Peyer's patch (tissue), 4 donors: ENCODE measurements at regions not wholly inside any gene's neighbourhood (a gene's known extent, or its start where the extent isn't known, plus 50 kb on each side); places are given as distances from the start of the nearest gene placed in this dataset.

Source experiments
- POLR2A ChIP-seq, 2 donors: fragments of 450-650 bp; IDR thresholded peaks; one replicate each; pipeline ENCODE4 v1.5.1; 2017; ENCODE audit warnings: antibody characterized with exemption in 2 of 2, mild to moderate bottlenecking in 2 of 2, moderate library complexity in 2 of 2
- TF ChIP-seq, protein P1 (sequence below), 6 experiments: fragments of 450-650 bp in 4 of 6; fragments of 200-600 bp in 2 of 6; sonication (generic) in 1 of 6; IDR thresholded peaks; one replicate each; pipeline ENCODE4 v1.5.1; 2017 to 2019; ENCODE audit warnings: antibody characterized with exemption in 6 of 6, mild to moderate bottlenecking in 3 of 6, moderate library complexity in 1 of 6

DNA sequence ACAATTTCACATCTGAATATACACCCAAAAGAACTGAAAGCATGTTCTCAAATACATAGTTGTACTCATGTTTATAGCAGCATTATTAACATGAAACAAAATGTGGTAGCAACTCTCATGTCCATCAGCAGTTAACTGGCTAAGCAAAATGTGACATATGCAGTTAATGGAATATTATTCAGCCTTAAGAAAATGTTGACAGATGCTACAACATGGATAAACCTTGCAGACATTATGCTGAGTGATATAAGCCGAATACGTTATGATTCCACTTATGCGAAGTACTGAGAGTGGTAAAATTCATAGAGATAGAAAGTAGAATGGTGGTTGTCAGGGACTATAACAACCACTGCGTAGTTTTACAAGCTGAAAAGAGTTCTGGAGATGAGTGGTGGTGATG, 1469.0 kb upstream of the ACO1 start:
- TF ChIP-seq, protein P1, sequence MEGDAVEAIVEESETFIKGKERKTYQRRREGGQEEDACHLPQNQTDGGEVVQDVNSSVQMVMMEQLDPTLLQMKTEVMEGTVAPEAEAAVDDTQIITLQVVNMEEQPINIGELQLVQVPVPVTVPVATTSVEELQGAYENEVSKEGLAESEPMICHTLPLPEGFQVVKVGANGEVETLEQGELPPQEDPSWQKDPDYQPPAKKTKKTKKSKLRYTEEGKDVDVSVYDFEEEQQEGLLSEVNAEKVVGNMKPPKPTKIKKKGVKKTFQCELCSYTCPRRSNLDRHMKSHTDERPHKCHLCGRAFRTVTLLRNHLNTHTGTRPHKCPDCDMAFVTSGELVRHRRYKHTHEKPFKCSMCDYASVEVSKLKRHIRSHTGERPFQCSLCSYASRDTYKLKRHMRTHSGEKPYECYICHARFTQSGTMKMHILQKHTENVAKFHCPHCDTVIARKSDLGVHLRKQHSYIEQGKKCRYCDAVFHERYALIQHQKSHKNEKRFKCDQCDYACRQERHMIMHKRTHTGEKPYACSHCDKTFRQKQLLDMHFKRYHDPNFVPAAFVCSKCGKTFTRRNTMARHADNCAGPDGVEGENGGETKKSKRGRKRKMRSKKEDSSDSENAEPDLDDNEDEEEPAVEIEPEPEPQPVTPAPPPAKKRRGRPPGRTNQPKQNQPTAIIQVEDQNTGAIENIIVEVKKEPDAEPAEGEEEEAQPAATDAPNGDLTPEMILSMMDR (IDR thresholded peaks at IDR 0.05) = no peak
- no peak for TF ChIP-seq POLR2A (IDR thresholded peaks at IDR 0.05)
